Stimulated activated CD8-positive, alpha-beta memory T cell treated with anti-CD3 and anti-CD28 coated beads, Interleukin-15, amount 100 ng/mL, for 48 hours (primary cell): ENCODE measurements at regions not wholly inside any gene's neighbourhood (a gene's known extent, or its start where the extent isn't known, plus 50 kb on each side); places are given as distances from the start of the nearest gene placed in this dataset.
"Not testable (repeated sequence)": the region's sequence is repeated elsewhere in the genome, so short reads cannot be mapped to it uniquely, and the experiment has no call there.

ENCODE experiments used
- DNase-seq, 2 donors: peaks; one replicate each; pipeline ENCODE4 v3.0.0-alpha.2; 2020; ENCODE audit warnings: low read depth in 2 of 2

GRCh38 chr18:78784861-78785260 lies 194.8 kb upstream of the SALL3 start:
- no peak for DNase-seq

GRCh38 chr18:78785706-78786105 lies 193.9 kb upstream of the SALL3 start:
- no peak for DNase-seq

- no peak for DNase-seq
Observed at GRCh38 chr18:78786776-78787175, 192.8 kb upstream of the SALL3 start.

- no peak for DNase-seq
Observed at GRCh38 chr18:78787751-78788150, 191.9 kb upstream of the SALL3 start.

- no peak for DNase-seq
Observed at GRCh38 chr18:78788161-78788560, 191.5 kb upstream of the SALL3 start.

- DNase-seq = no peak
Observed at GRCh38 chr18:78789850-78790249, 189.8 kb upstream of the SALL3 start.

GRCh38 chr18:78790511-78790910 lies 189.1 kb upstream of the SALL3 start:
- no peak for DNase-seq

GRCh38 chr18:78790960-78791359 lies 188.7 kb upstream of the SALL3 start:
- no peak for DNase-seq

- DNase-seq = no peak
Observed at GRCh38 chr18:78792094-78792493, 187.5 kb upstream of the SALL3 start.

GRCh38 chr18:78792736-78793135 lies 186.9 kb upstream of the SALL3 start:
- DNase-seq = no peak

- DNase-seq = no peak
Observed at GRCh38 chr18:78793313-78794070, 186.1 kb upstream of the SALL3 start.

GRCh38 chr18:78794071-78794430 lies 185.6 kb upstream of the SALL3 start:
- DNase-seq = no peak

- DNase-seq = no peak
Observed at GRCh38 chr18:78796693-78797455, 182.7 kb upstream of the SALL3 start.

- no peak for DNase-seq
Observed at GRCh38 chr18:78797499-78797898, 182.1 kb upstream of the SALL3 start.

GRCh38 chr18:78798402-78799175 lies 181.0 kb upstream of the SALL3 start:
- no peak for DNase-seq

- no peak for DNase-seq
Observed at GRCh38 chr18:78799382-78800089, 180.1 kb upstream of the SALL3 start.

- not testable (repeated sequence) for DNase-seq
Observed at GRCh38 chr18:78800102-78800851, 179.3 kb upstream of the SALL3 start.

- DNase-seq = no peak
Observed at GRCh38 chr18:78801011-78801410, 178.6 kb upstream of the SALL3 start.

GRCh38 chr18:78803104-78803503 lies 176.5 kb upstream of the SALL3 start:
- no peak for DNase-seq

- no peak for DNase-seq
Observed at GRCh38 chr18:78804206-78805030, 175.2 kb upstream of the SALL3 start.
